HCT116 (cell line): ENCODE measurements at regions not wholly inside any gene's neighbourhood (a gene's known extent, or its start where the extent isn't known, plus 50 kb on each side); places are given as distances from the start of the nearest gene placed in this dataset.

Experiments used
- CEBPB ChIP-seq: IDR thresholded peaks from 2 replicates; pipeline ENCODE4 v1.6.1; 2012; ENCODE audit warnings: low read depth
- CTCF ChIP-seq, 3 experiments: fragments of 200-600 bp in 1 of 3; sonication (generic) in 1 of 3; IDR thresholded peaks in 2 of 3; conservative IDR thresholded peaks in 1 of 3; 2 replicates each; pipeline ENCODE4 v1.5.1; 2012 to 2017; ENCODE audit warnings: low read depth in 2 of 3, low read length in 2 of 3, antibody characterized with exemption in 1 of 3, borderline replicate concordance in 1 of 3, control low read depth in 1 of 3, mild to moderate bottlenecking in 1 of 3, mixed read lengths in 1 of 3, mixed run types in 1 of 3, moderate library complexity in 1 of 3; ENCODE audit not compliant: insufficient read depth in 1 of 3
- EZH2 ChIP-seq: fragments of 200-600 bp; sonication (generic); IDR thresholded peaks from 2 replicates; pipeline ENCODE4 v1.6.1; 2017; ENCODE audit warnings: antibody characterized with exemption, mixed run types
- EZH2phosphoT487 ChIP-seq: fragments of 200-600 bp; IDR thresholded peaks from 2 replicates; pipeline ENCODE4 v1.6.1; 2018; ENCODE audit warnings: antibody characterized with exemption, borderline replicate concordance
- POLR2A ChIP-seq: IDR thresholded peaks from 2 replicates; pipeline ENCODE4 v1.7.0; 2011; ENCODE audit warnings: borderline replicate concordance; ENCODE audit not compliant: insufficient read depth, insufficient read length; ENCODE audit errors: extremely low read depth
- POLR2AphosphoS5 ChIP-seq: IDR thresholded peaks from 2 replicates; pipeline ENCODE4 v1.6.1; 2011; ENCODE audit warnings: mild to moderate bottlenecking, low read depth, low read length, moderate library complexity
- RAD21 ChIP-seq: IDR thresholded peaks from 2 replicates; pipeline ENCODE4 v1.6.1; 2012; ENCODE audit warnings: low read depth, mild to moderate bottlenecking
- SIN3A ChIP-seq: IDR thresholded peaks from 2 replicates; pipeline ENCODE4 v1.6.1; 2012; ENCODE audit warnings: low read depth
- SP1 ChIP-seq: IDR thresholded peaks from 2 replicates; pipeline ENCODE4 v1.6.1; 2012; ENCODE audit warnings: low read depth
- TCF7L2 ChIP-seq: IDR thresholded peaks from 2 replicates; pipeline ENCODE4 v1.7.0; 2011; ENCODE audit warnings: borderline replicate concordance, inconsistent platforms; ENCODE audit not compliant: insufficient read depth, insufficient read length; ENCODE audit errors: extremely low read depth
- ZFX ChIP-seq: fragments of 450-650 bp; IDR thresholded peaks from 2 replicates; pipeline ENCODE4 v1.6.1; 2017

GRCh38 chr19:28610731-28611130 is 602.2 kb downstream of the UQCRFS1 start:
- TF ChIP-seq CTCF (IDR thresholded peaks at IDR 0.05 in 2 of 3, conservative IDR thresholded peaks at IDR 0.05 in 1 of 3; ENCODE audit: borderline replicate concordance in 1 of 3, insufficient read depth in 1 of 3, low read depth in 2 of 3, low read length in 2 of 3), result no peak
- no peak for TF ChIP-seq POLR2AphosphoS5
- TF ChIP-seq POLR2A, result no peak
- no peak for TF ChIP-seq ZFX
- no peak for TF ChIP-seq RAD21
- TF ChIP-seq TCF7L2, result no peak
- no peak for TF ChIP-seq EZH2
- TF ChIP-seq CEBPB, result no peak
- TF ChIP-seq SP1, result no peak
- no peak for TF ChIP-seq SIN3A
- TF ChIP-seq EZH2phosphoT487, result no peak
